ENCODE measurements at regions not wholly inside any gene's neighbourhood (a gene's known extent, or its start where the extent isn't known, plus 50 kb on each side); places are given as distances from the start of the nearest gene placed in this dataset.

- no peak for DNase-seq
Observed at GRCh38 chr22:27192135-27192829, 534.9 kb downstream of the MIAT start.

- no peak for DNase-seq
Observed at GRCh38 chr22:27193215-27193614, 535.8 kb downstream of the MIAT start.

GRCh38 chr22:27193636-27194035, 536.2 kb downstream of the MIAT start:
- DNase-seq: no peak

GRCh38 chr22:27194096-27194748, 536.8 kb downstream of the MIAT start:
- no peak for DNase-seq

- DNase-seq: no peak
Observed at GRCh38 chr22:27195094-27195493, 537.7 kb downstream of the MIAT start.

GRCh38 chr22:27195494-27195893, 538.1 kb downstream of the MIAT start:
- no peak for DNase-seq

GRCh38 chr22:27196606-27197005, 539.2 kb downstream of the MIAT start:
- no peak for DNase-seq

GRCh38 chr22:27197052-27197451, 539.7 kb downstream of the MIAT start:
- no peak for DNase-seq

GRCh38 chr22:27197618-27198017, 540.2 kb downstream of the MIAT start:
- DNase-seq: no peak

GRCh38 chr22:27198518-27199035, 541.2 kb downstream of the MIAT start:
- no peak for DNase-seq

- no peak for DNase-seq
Observed at GRCh38 chr22:27199354-27199753, 542.0 kb downstream of the MIAT start.

- no peak for DNase-seq
Observed at GRCh38 chr22:27201276-27201675, 543.9 kb downstream of the MIAT start.

- no peak for DNase-seq
Observed at GRCh38 chr22:27201741-27202140, 544.4 kb downstream of the MIAT start.

GRCh38 chr22:27203276-27203660, 545.9 kb downstream of the MIAT start:
- DNase-seq: no peak

GRCh38 chr22:27204280-27204679, 546.9 kb downstream of the MIAT start:
- no peak for DNase-seq

- no peak for DNase-seq
Observed at GRCh38 chr22:27204817-27205216, 547.4 kb downstream of the MIAT start.

- no peak for DNase-seq
Observed at GRCh38 chr22:27205492-27206373, 548.3 kb downstream of the MIAT start.

- DNase-seq: no peak
Observed at GRCh38 chr22:27206374-27207133, 549.2 kb downstream of the MIAT start.

GRCh38 chr22:27207266-27207665, 549.9 kb downstream of the MIAT start:
- no peak for DNase-seq

GRCh38 chr22:27207907-27208306, 550.5 kb downstream of the MIAT start:
- DNase-seq: no peak

GRCh38 chr22:27210111-27210730, 552.8 kb downstream of the MIAT start:
- DNase-seq: no peak

GRCh38 chr22:27212102-27212501, 554.7 kb downstream of the MIAT start:
- DNase-seq: no peak

Measured in NCI-H2081 treated with DMSO at 0.1 percent for 48 hours (cell line).